ENCODE measurements at regions not wholly inside any gene's neighbourhood (a gene's known extent, or its start where the extent isn't known, plus 50 kb on each side); places are given as distances from the start of the nearest gene placed in this dataset.
"Not testable (repeated sequence)": the region's sequence is repeated elsewhere in the genome, so short reads cannot be mapped to it uniquely, and the experiment has no call there.

DNA sequence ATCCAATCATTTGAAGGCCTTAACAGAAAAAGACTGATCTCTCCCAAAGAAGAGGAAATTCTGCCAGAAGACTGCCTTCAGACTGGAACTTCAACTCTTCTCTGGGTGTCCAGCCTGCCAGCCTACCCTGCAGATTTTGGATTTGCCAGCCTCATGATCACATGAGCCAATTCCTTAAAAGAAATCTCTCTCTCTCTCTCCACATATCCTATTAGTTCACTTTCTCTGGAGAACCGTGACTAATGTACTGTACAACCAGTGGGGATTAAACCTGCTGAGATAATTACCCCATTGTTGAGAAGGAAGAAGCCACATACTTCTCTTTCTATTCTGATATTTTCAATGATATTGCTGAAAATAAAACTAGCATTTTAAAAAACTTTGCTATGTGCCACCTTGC is 711.3 kb upstream of the AMOT start:
- Mint-ChIP-seq H3K27me3 (peaks cover 10% of the 10 kb centered on the region), H3K36me3 (ENCODE audit: low read depth) (no peaks in the 10 kb centered on the region), H3K27ac (no peak overlapping the region), H3K4me1 (ENCODE audit: low read depth) (no peaks in the 10 kb centered on the region), H3K9me3 (no peaks in the 10 kb centered on the region), H3K4me3 (no peak overlapping the region)
- no peak for DNase-seq

GRCh38 chrX:113548308-113549015 is 707.8 kb upstream of the AMOT start:
- no peaks in the 10 kb centered on the region for H3K4me1 Mint-ChIP-seq (ENCODE audit: low read depth)
- no peaks in the 10 kb centered on the region for H3K27me3 Mint-ChIP-seq
- H3K4me3 Mint-ChIP-seq = no peak overlapping the region
- H3K27ac Mint-ChIP-seq = no peak overlapping the region
- DNase-seq = no peak
- H3K9me3 Mint-ChIP-seq = peaks cover 2% of the 10 kb centered on the region
- H3K36me3 Mint-ChIP-seq (ENCODE audit: low read depth) = no peaks in the 10 kb centered on the region

DNA sequence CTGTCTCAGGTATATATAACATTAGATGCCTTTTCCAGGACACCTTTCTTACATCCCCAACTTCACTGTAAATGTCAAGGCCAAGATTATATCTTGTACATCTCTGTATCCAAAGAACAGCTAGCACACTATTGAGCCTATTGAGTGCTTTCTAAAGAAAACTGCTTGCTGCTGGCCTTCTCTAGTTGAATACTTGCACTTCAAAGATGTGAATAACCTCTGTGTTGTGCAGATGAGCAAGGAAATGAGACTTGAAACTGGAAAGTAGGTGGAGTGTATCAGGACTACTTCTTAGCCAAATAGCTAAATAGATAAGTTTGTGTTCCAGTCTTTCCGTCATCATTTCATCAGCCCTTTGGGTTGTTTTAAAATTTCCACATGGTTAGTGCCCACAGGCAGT is 704.4 kb upstream of the AMOT start:
- Mint-ChIP-seq H3K27me3 (no peaks in the 10 kb centered on the region), H3K9me3 (peaks cover 2% of the 10 kb centered on the region), H3K4me1 (ENCODE audit: low read depth) (no peaks in the 10 kb centered on the region), H3K4me3 (no peak overlapping the region), H3K36me3 (ENCODE audit: low read depth) (no peaks in the 10 kb centered on the region), H3K27ac (no peak overlapping the region)
- no peak for DNase-seq

DNA sequence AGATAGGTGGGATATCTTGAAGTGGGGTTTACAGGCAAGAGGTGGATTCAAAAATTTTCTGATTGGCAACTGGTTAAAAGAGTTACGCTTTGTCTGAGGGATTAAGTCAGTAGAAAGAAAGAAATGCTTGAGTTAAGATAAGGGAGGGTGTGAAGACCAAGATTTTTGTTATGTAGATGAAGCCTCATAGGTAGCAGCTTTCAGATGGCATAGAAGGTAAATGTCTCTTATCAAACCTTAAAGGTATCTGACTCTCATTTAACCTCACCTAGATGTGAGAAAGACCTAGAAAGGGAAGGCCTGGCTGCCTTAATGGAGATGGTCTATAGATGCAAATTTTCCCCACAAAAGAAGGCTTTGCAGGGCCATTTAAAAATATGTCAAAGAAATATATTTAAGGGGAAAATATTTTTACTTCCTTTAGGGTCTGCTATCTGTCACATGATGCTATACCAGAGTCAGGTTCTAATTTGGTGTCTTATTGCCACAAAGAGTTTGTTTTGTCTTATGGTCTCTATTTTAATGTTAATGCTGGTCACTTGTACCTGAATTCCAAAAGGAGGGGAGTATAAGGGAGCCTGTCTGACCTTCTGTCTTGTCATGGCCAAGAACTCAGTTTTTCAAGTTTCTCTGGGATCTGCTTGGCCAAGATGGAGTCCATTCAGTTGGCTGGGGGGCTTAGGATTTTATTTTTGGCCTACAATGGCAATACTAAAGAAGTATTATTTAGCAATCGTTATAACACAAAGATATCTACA is 699.1 kb upstream of the AMOT start:
- H3K4me3 Mint-ChIP-seq = no peak overlapping the region
- H3K36me3 Mint-ChIP-seq (ENCODE audit: low read depth) = no peaks in the 10 kb centered on the region
- no peaks in the 10 kb centered on the region for H3K4me1 Mint-ChIP-seq (ENCODE audit: low read depth)
- no peak for DNase-seq
- H3K27me3 Mint-ChIP-seq = no peaks in the 10 kb centered on the region
- H3K27ac Mint-ChIP-seq = no peak overlapping the region
- H3K9me3 Mint-ChIP-seq = no peaks in the 10 kb centered on the region

GRCh38 chrX:113529426-113530013 is 688.9 kb upstream of the AMOT start:
- no peak overlapping the region for H3K27ac Mint-ChIP-seq
- H3K4me1 Mint-ChIP-seq (ENCODE audit: low read depth) = no peaks in the 10 kb centered on the region
- no peak overlapping the region for H3K4me3 Mint-ChIP-seq
- no peaks in the 10 kb centered on the region for H3K9me3 Mint-ChIP-seq
- no peaks in the 10 kb centered on the region for H3K36me3 Mint-ChIP-seq (ENCODE audit: low read depth)
- no peak for DNase-seq
- H3K27me3 Mint-ChIP-seq = peaks cover 23% of the 10 kb centered on the region

DNA sequence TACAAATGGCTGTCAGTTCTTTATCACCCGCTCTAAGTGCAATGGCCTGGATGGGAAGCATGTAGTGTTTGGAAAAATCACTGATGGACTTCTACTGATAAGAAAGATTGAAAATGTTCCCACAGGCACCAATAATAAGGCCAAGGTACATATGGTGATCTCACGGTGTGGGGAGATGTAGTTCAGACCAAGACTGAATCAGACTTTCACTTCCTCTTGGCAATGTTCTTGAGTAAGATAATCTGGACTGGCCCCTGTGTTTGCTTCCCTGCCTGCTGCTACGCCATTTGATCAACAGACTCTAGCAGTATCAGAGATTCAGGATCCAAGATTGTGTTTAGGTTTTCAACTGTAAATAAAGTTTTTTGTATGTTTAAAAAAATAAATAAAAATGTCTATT is 682.2 kb upstream of the AMOT start:
- no peak overlapping the region for H3K4me3 Mint-ChIP-seq
- H3K36me3 Mint-ChIP-seq (ENCODE audit: low read depth) = no peaks in the 10 kb centered on the region
- H3K4me1 Mint-ChIP-seq (ENCODE audit: low read depth) = no peaks in the 10 kb centered on the region
- no peak for DNase-seq
- no peaks in the 10 kb centered on the region for H3K9me3 Mint-ChIP-seq
- H3K27me3 Mint-ChIP-seq = no peaks in the 10 kb centered on the region
- no peak overlapping the region for H3K27ac Mint-ChIP-seq

DNA sequence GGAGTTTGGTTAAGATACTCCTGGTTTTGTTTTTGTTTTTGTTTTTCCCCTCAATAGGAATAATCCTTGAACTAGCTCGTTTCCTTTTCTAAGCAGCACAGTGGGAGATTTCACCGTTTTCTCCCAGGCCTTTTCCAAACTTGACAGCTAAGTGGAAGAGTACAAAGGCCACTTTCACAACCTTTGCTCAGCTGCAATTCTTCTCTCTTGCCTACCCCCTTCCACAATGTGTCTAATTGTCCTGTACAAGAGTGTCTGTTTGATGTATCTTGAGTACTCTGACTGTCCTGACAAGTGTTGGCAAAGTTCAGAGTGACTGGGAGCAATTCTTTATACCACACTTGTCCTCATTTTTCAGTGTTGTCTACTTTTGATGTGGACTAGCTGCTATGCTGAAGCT is 674.3 kb upstream of the AMOT start:
- no peak overlapping the region for H3K27ac Mint-ChIP-seq
- no peaks in the 10 kb centered on the region for H3K4me1 Mint-ChIP-seq (ENCODE audit: low read depth)
- no peak for DNase-seq
- H3K36me3 Mint-ChIP-seq (ENCODE audit: low read depth) = no peaks in the 10 kb centered on the region
- H3K27me3 Mint-ChIP-seq = peaks cover 15% of the 10 kb centered on the region
- no peaks in the 10 kb centered on the region for H3K9me3 Mint-ChIP-seq
- H3K4me3 Mint-ChIP-seq = no peak overlapping the region

DNA sequence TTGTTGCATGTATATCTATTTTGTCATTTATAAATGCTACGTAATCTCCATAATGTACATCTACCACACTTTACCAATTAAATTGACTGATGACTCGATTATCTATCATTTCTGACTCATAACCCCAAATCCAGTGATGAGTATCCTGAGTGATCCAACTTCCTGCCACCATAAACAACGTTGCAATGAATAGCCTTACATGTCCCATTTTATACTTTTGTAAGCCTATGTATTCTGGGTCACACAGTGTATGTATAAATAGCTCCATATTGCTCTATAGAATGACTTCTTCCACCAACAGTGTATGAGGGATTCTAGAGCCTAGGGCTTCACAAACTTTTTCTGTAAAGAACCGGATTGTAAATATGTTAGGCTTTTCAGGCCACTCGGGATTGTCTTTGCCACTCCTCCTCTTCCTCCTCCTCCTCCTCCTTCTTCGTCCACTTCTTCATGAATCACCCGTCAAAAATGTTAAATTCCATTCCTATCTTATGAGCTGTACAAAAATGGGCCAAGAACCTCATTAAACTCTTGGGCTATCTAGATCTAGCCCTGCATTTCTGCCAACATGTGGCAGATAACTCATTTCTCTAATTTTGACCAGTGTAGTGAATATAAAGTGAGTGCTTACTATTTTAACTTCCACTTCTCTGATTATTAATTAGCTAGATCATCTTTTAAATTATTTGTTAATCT is 672.2 kb upstream of the AMOT start:
- Mint-ChIP-seq H3K4me1 (ENCODE audit: low read depth) (no peaks in the 10 kb centered on the region), H3K9me3 (no peaks in the 10 kb centered on the region), H3K4me3 (no peak overlapping the region), H3K36me3 (ENCODE audit: low read depth) (no peaks in the 10 kb centered on the region), H3K27ac (no peak overlapping the region), H3K27me3 (peaks cover 15% of the 10 kb centered on the region)
- no peak for DNase-seq

- Mint-ChIP-seq H3K27ac (no peak overlapping the region), H3K9me3 (no peaks in the 10 kb centered on the region), H3K4me1 (ENCODE audit: low read depth) (no peaks in the 10 kb centered on the region), H3K4me3 (no peak overlapping the region), H3K36me3 (ENCODE audit: low read depth) (no peaks in the 10 kb centered on the region), H3K27me3 (peaks cover 15% of the 10 kb centered on the region)
- DNase-seq = no peak
Observed at GRCh38 chrX:113510586-113510985, 670.0 kb upstream of the AMOT start.

- no peak for DNase-seq
- Mint-ChIP-seq H3K4me3 (no peak overlapping the region), H3K27me3 (peaks cover 5% of the 10 kb centered on the region), H3K4me1 (ENCODE audit: low read depth) (no peaks in the 10 kb centered on the region), H3K36me3 (ENCODE audit: low read depth) (no peaks in the 10 kb centered on the region), H3K9me3 (peaks cover 3% of the 10 kb centered on the region), H3K27ac (no peak overlapping the region)
Observed at GRCh38 chrX:113492895-113493294, 652.3 kb upstream of the AMOT start.

DNA sequence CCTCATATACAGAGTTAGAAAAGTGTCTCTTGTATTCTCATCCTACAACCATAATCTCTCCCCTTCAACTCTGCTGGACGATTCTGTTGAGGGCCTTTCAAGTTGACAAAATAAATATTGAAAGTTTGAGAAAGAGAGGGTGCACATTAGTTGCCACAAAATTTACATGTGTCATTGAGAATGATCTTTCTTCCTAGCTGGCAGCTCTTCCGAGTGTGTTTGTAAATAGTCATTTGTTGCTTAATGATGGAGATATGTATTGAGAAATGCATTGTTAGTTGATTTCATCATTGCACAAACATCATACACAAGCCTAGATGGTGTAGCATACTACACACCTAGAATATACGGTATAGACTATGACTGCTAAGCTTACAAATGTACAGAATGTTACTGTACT is 632.8 kb upstream of the AMOT start:
- H3K4me1 Mint-ChIP-seq (ENCODE audit: low read depth) = no peaks in the 10 kb centered on the region
- peaks cover 6% of the 10 kb centered on the region for H3K9me3 Mint-ChIP-seq
- H3K27ac Mint-ChIP-seq = no peak overlapping the region
- peaks cover 15% of the 10 kb centered on the region for H3K27me3 Mint-ChIP-seq
- no peak overlapping the region for H3K4me3 Mint-ChIP-seq
- no peaks in the 10 kb centered on the region for H3K36me3 Mint-ChIP-seq (ENCODE audit: low read depth)
- DNase-seq = no peak

- peaks cover 19% of the 10 kb centered on the region for H3K27me3 Mint-ChIP-seq
- DNase-seq, H3K4me3 Mint-ChIP-seq: not testable (repeated sequence)
Observed at GRCh38 chrX:113473015-113473414, 632.4 kb upstream of the AMOT start.

GRCh38 chrX:113470166-113470565 is 629.5 kb upstream of the AMOT start:
- peaks cover 6% of the 10 kb centered on the region for H3K9me3 Mint-ChIP-seq
- H3K27me3 Mint-ChIP-seq = peaks cover 24% of the 10 kb centered on the region
- H3K36me3 Mint-ChIP-seq (ENCODE audit: low read depth) = no peaks in the 10 kb centered on the region
- no peak overlapping the region for H3K27ac Mint-ChIP-seq
- H3K4me3 Mint-ChIP-seq = no peak overlapping the region
- no peaks in the 10 kb centered on the region for H3K4me1 Mint-ChIP-seq (ENCODE audit: low read depth)
- no peak for DNase-seq

More at GRCh38 chrX:113473015-113473414, 632.4 kb upstream of the AMOT start:
- H3K4me1 Mint-ChIP-seq (ENCODE audit: low read depth); H3K9me3 Mint-ChIP-seq; H3K36me3 Mint-ChIP-seq (ENCODE audit: low read depth); H3K27ac Mint-ChIP-seq: not testable (repeated sequence)

DNA sequence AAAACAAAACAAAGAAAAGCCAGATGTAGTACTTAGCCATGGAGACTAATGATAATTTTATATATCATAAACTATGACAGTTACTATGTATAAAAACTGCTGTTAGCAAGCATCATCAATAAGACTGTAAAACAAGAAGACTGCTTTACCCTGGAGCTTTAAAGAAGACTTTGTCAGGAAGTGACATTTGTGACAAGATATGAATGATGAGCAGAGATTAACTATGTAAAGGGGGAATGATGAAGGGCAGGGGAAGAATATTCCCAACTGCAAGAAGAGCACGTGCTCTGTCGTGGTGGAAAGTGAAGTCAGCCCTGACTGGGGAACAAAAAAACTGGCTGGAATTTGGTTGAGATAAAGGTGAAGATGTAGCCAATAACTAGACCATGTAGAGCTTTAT is 617.1 kb upstream of the AMOT start:
- Mint-ChIP-seq H3K27ac (no peak overlapping the region), H3K4me3 (no peak overlapping the region), H3K9me3 (peaks cover 3% of the 10 kb centered on the region), H3K27me3 (peaks cover 10% of the 10 kb centered on the region), H3K36me3 (ENCODE audit: low read depth) (no peaks in the 10 kb centered on the region), H3K4me1 (ENCODE audit: low read depth) (no peaks in the 10 kb centered on the region)
- DNase-seq = no peak

GRCh38 chrX:113455582-113455981 is 615.0 kb upstream of the AMOT start:
- Mint-ChIP-seq H3K4me1 (ENCODE audit: low read depth) (no peaks in the 10 kb centered on the region), H3K36me3 (ENCODE audit: low read depth) (no peaks in the 10 kb centered on the region), H3K27me3 (peaks cover 10% of the 10 kb centered on the region), H3K9me3 (peaks cover 3% of the 10 kb centered on the region), H3K27ac (no peak overlapping the region), H3K4me3 (no peak overlapping the region)
- no peak for DNase-seq
